ENCODE measurements at regions not wholly inside any gene's neighbourhood (a gene's known extent, or its start where the extent isn't known, plus 50 kb on each side); places are given as distances from the start of the nearest gene placed in this dataset.

- H3K36me3 ChIP-seq = no peaks in the 10 kb centered on the region
- no peak overlapping the region for H3K4me3 ChIP-seq
- no peak overlapping the region for H3K27ac ChIP-seq
- WGBS, 3 donors = 72 to 76% (median 73%) methylated on average over 6 of the region's 6 CpGs
- TF ChIP-seq CTCF (IDR thresholded peaks at IDR 0.05) (no peak), POLR2A (IDR thresholded peaks at IDR 0.05) (no peak), EP300 (IDR thresholded peaks at IDR 0.05) (no peak)
- H3K4me1 ChIP-seq (ENCODE audit: insufficient read depth) = no peaks in the 10 kb centered on the region
- no peaks in the 10 kb centered on the region for H3K9me3 ChIP-seq
- intact Hi-C loops (cut with DNase I) = no loop called here
- DNase-seq = no peak
- no peaks in the 10 kb centered on the region for H3K27me3 ChIP-seq
Observed at GRCh38 chr2:104904889-104905288, 51.0 kb downstream of the POU3F3 start.

- TF ChIP-seq POLR2A (IDR thresholded peaks at IDR 0.05) = no peak
- no peak for TF ChIP-seq EP300 (IDR thresholded peaks at IDR 0.05)
- TF ChIP-seq CTCF (IDR thresholded peaks at IDR 0.05) = no peak
- 80 to 87% (median 87%) methylated on average over 5 of the region's 5 CpGs for WGBS, 3 donors
Observed at GRCh38 chr2:104909317-104909716, 55.4 kb downstream of the POU3F3 start.

GRCh38 chr2:104914509-104914908 lies 60.6 kb downstream of the POU3F3 start:
- TF ChIP-seq POLR2A (IDR thresholded peaks at IDR 0.05) (no peak), EP300 (IDR thresholded peaks at IDR 0.05) (no peak), CTCF (IDR thresholded peaks at IDR 0.05) (no peak)
- Histone ChIP-seq H3K9me3 (no peaks in the 10 kb centered on the region), H3K4me3 (no peak overlapping the region), H3K4me1 (ENCODE audit: insufficient read depth) (no peaks in the 10 kb centered on the region), H3K27me3 (no peaks in the 10 kb centered on the region), H3K27ac (no peak overlapping the region), H3K36me3 (no peaks in the 10 kb centered on the region)
- 59 to 63% (median 61%) methylated on average over 6 of the region's 6 CpGs for WGBS, 3 donors
- DNase-seq = no peak
- intact Hi-C loops (cut with DNase I) = no loop called here

More at GRCh38 chr2:104909317-104909716, 55.4 kb downstream of the POU3F3 start:
- H3K36me3 ChIP-seq = no peaks in the 10 kb centered on the region
- no peaks in the 10 kb centered on the region for H3K4me1 ChIP-seq (ENCODE audit: insufficient read depth)
- intact Hi-C loops (cut with DNase I) = no loop called here
- DNase-seq = no peak
- no peak overlapping the region for H3K4me3 ChIP-seq
- H3K27me3 ChIP-seq = no peaks in the 10 kb centered on the region
- H3K27ac ChIP-seq = no peak overlapping the region
- H3K9me3 ChIP-seq = no peaks in the 10 kb centered on the region

GRCh38 chr2:104915107-104915793 lies 61.3 kb downstream of the POU3F3 start:
- Histone ChIP-seq H3K27me3 (no peaks in the 10 kb centered on the region), H3K27ac (no peak overlapping the region), H3K4me1 (ENCODE audit: insufficient read depth) (no peaks in the 10 kb centered on the region), H3K4me3 (no peak overlapping the region), H3K36me3 (no peaks in the 10 kb centered on the region), H3K9me3 (no peaks in the 10 kb centered on the region)
- TF ChIP-seq POLR2A (IDR thresholded peaks at IDR 0.05) = no peak
- TF ChIP-seq EP300 (IDR thresholded peaks at IDR 0.05) = no peak
- no peak for TF ChIP-seq CTCF (IDR thresholded peaks at IDR 0.05)
- 76 to 90% (median 81%) methylated on average over 7 of the region's 7 CpGs for WGBS, 3 donors
- intact Hi-C loops (cut with DNase I) = no loop called here
- DNase-seq = no peak

All from ovary (tissue), 7 donors.